Coronary artery (tissue), 2 donors: ENCODE measurements at regions not wholly inside any gene's neighbourhood (a gene's known extent, or its start where the extent isn't known, plus 50 kb on each side); places are given as distances from the start of the nearest gene placed in this dataset.

ENCODE experiments used
- DNase-seq: peaks from one replicate; pipeline ENCODE4 v3.0.0-alpha.2; 2017; ENCODE audit warnings: low spot score
- H3K27ac ChIP-seq, 2 donors: fragments of 200-600 bp; sonication (generic); one replicate each; pipeline ENCODE4 v1.5.1; 2016 to 2019
- H3K4me3 ChIP-seq: fragments of 200-600 bp; sonication (generic); 2 replicates; pipeline ENCODE4 v1.5.1; 2016; ENCODE audit warnings: mild to moderate bottlenecking, moderate library complexity
- CTCF ChIP-seq: fragments of 200-600 bp; sonication (generic); IDR thresholded peaks from one replicate; pipeline ENCODE4 v1.5.1; 2019; ENCODE audit warnings: antibody characterized with exemption

- no peak for TF ChIP-seq CTCF
- H3K27ac ChIP-seq: no peak overlapping the region
- no peak for DNase-seq
Measured at GRCh38 chr6:6771224-6771945, 182.9 kb downstream of the LY86 start.

GRCh38 chr6:6771964-6772363, 183.4 kb downstream of the LY86 start:
- DNase-seq: no peak
- H3K4me3 ChIP-seq: no peak overlapping the region
- no peak for TF ChIP-seq CTCF
- no peak overlapping the region for H3K27ac ChIP-seq

More at GRCh38 chr6:6771224-6771945, 182.9 kb downstream of the LY86 start:
- no peak overlapping the region for H3K4me3 ChIP-seq

GRCh38 chr6:6772751-6773150, 184.2 kb downstream of the LY86 start:
- Histone ChIP-seq H3K4me3 (no peak overlapping the region), H3K27ac (no peak overlapping the region)
- no peak for TF ChIP-seq CTCF
- no peak for DNase-seq

GRCh38 chr6:6775074-6775473, 186.6 kb downstream of the LY86 start:
- no peak overlapping the region for H3K27ac ChIP-seq
- no peak for TF ChIP-seq CTCF
- DNase-seq: no peak
- no peak overlapping the region for H3K4me3 ChIP-seq

GRCh38 chr6:6780231-6780630, 191.7 kb downstream of the LY86 start:
- no peak overlapping the region for H3K27ac ChIP-seq
- DNase-seq: no peak
- TF ChIP-seq CTCF: no peak
- H3K4me3 ChIP-seq: no peak overlapping the region

GRCh38 chr6:6781172-6781872, 192.8 kb downstream of the LY86 start:
- H3K4me3 ChIP-seq: no peak overlapping the region
- TF ChIP-seq CTCF: no peak
- H3K27ac ChIP-seq: no peak overlapping the region
- no peak for DNase-seq

GRCh38 chr6:6781873-6782227, 193.3 kb downstream of the LY86 start:
- DNase-seq: no peak
- no peak overlapping the region for H3K4me3 ChIP-seq
- H3K27ac ChIP-seq: no peak overlapping the region
- TF ChIP-seq CTCF: no peak
